ENCODE measurements at regions not wholly inside any gene's neighbourhood (a gene's known extent, or its start where the extent isn't known, plus 50 kb on each side); places are given as distances from the start of the nearest gene placed in this dataset.

DNA sequence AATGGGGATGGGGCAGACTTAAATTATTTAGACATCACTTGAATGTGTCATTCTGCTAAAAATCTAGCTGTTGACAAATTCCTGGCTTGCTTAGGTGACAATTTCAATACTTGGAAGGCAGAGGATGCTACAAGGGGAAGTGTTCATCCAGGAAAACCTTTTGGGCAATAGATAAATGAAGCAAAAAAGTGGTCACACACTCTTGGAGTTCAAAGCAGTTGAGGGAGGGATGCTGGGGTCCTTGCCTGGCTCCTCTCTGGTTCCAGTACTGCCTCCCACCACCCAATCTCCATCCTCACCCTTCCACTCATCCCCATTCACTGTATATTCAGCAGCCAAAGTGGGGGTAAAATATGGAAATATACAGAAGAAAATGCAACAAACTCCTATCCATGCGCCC, 52.6 kb upstream of the FRMD4B start:
- TF ChIP-seq TAF1 (IDR thresholded peaks at IDR 0.05; ENCODE audit: borderline replicate concordance, insufficient read depth, low read length) (no peak), POLR2AphosphoS5 (IDR thresholded peaks at IDR 0.05; ENCODE audit: low read depth, low read length) (no peak), SIN3A (IDR thresholded peaks at IDR 0.05; ENCODE audit: borderline replicate concordance, insufficient read depth, low read length) (no peak), FOXP2 (optimal IDR thresholded peaks at IDR 0.05; ENCODE audit: borderline replicate concordance, extremely low read depth, extremely low read length, insufficient read depth) (no peak)
- TF ChIP-seq, protein P1, sequence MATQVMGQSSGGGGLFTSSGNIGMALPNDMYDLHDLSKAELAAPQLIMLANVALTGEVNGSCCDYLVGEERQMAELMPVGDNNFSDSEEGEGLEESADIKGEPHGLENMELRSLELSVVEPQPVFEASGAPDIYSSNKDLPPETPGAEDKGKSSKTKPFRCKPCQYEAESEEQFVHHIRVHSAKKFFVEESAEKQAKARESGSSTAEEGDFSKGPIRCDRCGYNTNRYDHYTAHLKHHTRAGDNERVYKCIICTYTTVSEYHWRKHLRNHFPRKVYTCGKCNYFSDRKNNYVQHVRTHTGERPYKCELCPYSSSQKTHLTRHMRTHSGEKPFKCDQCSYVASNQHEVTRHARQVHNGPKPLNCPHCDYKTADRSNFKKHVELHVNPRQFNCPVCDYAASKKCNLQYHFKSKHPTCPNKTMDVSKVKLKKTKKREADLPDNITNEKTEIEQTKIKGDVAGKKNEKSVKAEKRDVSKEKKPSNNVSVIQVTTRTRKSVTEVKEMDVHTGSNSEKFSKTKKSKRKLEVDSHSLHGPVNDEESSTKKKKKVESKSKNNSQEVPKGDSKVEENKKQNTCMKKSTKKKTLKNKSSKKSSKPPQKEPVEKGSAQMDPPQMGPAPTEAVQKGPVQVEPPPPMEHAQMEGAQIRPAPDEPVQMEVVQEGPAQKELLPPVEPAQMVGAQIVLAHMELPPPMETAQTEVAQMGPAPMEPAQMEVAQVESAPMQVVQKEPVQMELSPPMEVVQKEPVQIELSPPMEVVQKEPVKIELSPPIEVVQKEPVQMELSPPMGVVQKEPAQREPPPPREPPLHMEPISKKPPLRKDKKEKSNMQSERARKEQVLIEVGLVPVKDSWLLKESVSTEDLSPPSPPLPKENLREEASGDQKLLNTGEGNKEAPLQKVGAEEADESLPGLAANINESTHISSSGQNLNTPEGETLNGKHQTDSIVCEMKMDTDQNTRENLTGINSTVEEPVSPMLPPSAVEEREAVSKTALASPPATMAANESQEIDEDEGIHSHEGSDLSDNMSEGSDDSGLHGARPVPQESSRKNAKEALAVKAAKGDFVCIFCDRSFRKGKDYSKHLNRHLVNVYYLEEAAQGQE (IDR thresholded peaks at IDR 0.05; ENCODE audit: insufficient read depth in 1 of 2, low read depth in 2 of 2, low read length in 2 of 2), result no peak

DNA sequence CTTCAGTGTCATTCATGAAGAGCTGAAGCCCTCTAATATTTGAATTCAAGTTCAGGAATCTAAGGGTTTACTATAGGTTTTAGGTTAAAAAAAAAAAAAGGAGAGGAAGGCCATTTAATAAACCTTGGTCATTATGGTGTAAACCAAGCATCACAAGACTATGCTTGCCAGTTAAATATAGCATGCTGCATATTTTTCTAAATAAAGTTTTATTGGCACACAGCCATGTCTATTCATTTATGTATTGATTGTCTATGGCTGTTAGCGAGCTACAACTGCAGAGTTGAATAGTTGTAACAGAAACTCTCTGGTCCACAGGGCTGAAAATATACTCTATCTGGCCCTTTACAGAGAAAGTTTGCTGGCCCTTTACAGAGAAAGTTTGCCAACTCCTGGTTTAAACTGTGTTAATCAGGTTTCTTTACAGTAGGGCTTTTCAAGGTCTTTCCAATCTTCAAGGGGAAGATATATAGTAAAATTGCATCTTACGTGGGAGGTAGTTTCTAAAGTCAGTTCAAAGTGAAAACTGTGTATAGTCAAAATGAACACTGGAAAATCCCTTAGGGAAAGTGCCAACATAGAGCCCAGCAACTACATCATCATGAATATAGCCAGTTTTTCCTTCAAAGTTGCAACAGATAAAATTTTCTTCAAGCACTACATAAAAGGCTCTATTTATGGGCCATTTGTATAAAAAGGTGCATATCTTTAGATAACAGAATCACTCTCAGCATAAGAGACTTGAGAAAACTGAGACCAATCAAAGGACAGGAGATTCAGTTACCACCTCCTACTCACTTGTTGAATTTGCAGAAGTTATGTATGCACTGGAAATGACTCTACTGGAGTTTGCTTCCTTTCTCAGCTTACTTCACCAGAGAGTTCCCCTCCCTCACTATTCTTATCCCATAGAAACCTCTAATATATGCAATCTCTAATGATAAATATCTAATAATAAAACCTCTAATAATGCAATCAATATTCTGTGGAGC, 49.7 kb upstream of the FRMD4B start:
- no peak for TF ChIP-seq SIN3A (IDR thresholded peaks at IDR 0.05; ENCODE audit: borderline replicate concordance, insufficient read depth, low read length)
- TF ChIP-seq POLR2AphosphoS5 (IDR thresholded peaks at IDR 0.05; ENCODE audit: low read depth, low read length), result no peak
- TF ChIP-seq TAF1 (IDR thresholded peaks at IDR 0.05; ENCODE audit: borderline replicate concordance, insufficient read depth, low read length), result no peak
- TF ChIP-seq FOXP2 (optimal IDR thresholded peaks at IDR 0.05; ENCODE audit: borderline replicate concordance, extremely low read depth, extremely low read length, insufficient read depth), result no peak
- TF ChIP-seq, protein P1 (IDR thresholded peaks at IDR 0.05; ENCODE audit: insufficient read depth in 1 of 2, low read depth in 2 of 2, low read length in 2 of 2), result no peak

All from PFSK-1 (cell line).